ENCODE measurements at regions not wholly inside any gene's neighbourhood (a gene's known extent, or its start where the extent isn't known, plus 50 kb on each side); places are given as distances from the start of the nearest gene placed in this dataset.

DNA sequence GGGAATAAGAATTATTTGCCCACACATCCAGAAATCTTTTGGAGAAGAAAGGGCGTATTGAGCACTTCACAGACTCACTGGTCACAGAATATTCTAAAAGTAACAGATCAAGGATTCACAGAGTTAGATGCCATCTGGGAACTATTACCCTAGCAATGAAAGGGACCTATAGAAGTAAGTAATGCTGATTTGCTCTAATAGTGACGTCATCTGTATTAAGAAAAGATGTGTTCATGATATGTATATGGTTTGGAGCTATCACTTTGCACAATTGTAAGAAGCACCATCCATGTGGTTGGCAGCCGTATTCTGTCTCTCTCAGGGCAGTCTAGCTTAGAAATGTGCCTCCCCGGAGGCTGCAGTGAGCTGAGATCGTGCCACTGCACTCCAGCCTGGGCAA, 52.8 kb upstream of the SV2C start:
- DNase-seq, result no peak

DNA sequence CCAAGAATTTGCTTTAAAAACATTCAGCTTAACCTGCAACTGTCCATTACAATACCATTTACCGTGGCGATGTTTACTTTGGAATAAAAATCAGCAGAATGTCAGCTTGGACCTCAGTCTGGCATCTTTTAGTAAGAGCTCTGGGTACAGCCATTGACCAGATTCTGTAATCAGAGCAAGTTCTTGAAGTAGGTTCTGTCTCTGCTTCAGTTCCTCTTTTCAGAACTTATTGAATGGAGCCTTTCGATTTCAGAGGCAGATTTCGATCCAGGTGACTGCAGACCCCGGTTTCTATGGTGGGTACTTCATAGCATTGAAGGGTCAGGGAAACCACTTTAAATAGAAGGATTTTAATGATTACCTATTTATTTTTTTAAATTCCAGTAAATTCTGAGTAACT, 53.4 kb upstream of the SV2C start:
- no peak for DNase-seq

DNA sequence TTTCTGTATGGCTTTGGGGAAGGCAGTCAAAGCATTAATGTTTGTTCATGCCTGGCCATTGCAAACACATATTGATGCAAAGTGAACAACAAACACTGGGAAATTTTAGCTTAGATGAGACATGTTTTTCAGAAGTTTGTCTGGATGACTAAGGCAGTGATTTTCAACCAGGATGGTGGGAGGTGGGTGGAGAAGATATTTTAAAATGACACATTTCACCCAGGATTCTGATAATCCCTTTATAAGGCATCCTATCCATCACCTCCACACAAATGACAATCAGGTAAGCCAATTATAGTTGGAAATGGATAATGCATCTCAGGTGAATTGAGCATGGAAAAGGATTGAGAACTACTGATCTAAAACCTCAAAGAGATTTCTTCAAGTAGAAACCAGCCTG, 57.4 kb upstream of the SV2C start:
- no peak for DNase-seq

DNA sequence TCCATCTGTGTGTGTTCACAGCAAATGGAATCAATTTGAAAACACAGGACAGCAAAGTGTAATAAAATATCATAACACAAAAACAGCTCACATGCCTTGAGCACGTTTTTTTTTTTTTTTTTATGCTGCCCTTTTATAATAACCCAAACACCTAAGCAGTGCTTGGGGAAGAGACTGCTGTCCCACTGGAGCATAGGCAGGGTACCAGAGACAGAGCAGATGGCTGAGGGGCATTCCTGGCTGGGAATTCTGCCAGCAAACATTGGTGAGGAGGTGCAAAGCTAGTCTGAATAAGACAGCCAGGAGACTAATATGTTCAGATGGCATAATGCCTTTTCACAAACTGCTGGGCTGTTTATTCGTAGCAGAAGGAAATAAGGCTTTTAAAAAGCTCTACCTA, 58.1 kb upstream of the SV2C start:
- DNase-seq, result no peak

- no peak for DNase-seq
Measured at GRCh38 chr5:76022611-76023010, 60.6 kb upstream of the SV2C start.

GRCh38 chr5:76021936-76022584, 61.1 kb upstream of the SV2C start:
- DNase-seq, result no peak

DNA sequence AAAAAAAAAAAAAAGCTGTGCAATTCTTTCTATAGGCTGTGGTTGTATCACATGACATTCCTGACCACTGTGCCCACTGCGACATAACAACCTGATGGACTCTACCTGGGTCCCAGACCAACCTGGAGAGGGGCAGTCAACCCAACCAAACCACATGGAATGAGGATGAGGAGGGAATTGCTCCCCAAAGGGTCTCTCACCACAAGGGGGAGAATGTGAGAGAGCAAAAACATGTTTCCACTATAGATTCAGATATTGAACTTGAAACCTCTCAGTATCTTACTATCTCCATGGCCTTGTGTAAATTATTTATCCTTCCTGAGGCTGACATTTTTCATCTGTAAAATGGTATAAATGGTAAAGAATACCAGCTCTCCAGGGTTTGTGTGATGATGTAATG, 66.9 kb upstream of the SV2C start:
- no peak for DNase-seq

- DNase-seq, result no peak
Measured at GRCh38 chr5:76014005-76014404, 69.2 kb upstream of the SV2C start.

GRCh38 chr5:76007904-76008303, 75.3 kb upstream of the SV2C start:
- DNase-seq, result no peak

- DNase-seq, result no peak
Measured at GRCh38 chr5:76000582-76000981, 82.6 kb upstream of the SV2C start.

DNA sequence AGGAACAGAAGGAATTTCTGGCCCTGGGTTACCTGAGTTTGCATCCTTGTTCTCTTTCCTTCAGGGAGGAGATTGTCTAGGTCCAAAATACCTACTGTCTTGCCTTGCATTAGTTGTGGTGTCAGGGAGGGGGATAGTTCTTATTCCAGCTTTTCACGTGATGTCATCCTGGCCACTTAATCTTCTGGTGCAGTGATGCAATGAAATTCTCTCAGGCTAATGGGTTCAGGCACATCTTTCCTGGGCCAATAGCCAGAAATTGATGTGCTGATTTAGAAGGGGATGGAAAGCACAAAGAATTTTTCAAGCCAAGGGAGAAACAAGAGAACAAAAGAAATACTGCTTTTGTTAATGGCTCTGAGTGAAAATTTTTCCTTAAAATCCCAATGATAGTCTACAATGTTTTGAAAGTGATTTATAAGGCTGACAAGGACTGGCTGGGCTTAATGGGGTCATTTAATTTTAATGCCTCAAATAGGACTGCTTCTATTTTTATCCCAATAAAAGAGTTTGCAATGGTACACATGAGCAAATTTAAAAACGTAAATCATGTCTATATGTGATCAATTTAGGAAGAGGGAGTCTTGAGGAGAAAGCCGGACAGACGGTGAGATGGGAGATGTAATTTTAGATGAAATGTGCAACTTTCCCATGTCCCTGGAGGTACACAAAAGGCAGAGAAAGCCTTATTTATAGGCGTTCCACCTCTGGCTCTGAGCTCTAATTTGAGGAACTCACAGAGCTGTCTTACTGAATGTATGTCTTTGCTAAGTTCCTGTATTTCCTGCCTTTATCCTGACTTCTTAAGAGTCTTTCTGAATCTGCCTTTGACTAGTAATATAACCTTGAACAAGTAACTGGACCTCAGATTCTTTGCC, 89.3 kb upstream of the SV2C start:
- DNase-seq, result no peak

DNA sequence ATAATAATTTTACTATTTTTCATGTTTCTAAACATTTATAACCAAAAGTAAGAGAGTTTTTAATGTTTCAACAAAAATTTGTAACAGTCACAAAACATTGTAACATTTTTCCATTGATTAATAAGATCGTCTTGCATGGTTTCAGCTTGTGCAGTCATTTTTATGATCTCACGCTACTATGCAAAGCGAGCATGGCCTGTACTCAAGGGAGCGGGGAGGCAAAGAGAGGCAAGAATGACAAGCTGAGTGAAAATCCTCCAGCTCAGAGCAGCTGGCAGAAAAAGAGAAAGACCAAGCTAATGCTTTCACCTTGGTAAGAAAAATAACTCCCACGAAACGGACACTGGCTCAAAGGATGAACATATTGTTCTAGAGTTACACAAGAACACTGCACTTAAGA, 90.0 kb upstream of the SV2C start:
- DNase-seq, result no peak

GRCh38 chr5:75992753-75993152, 90.4 kb upstream of the SV2C start:
- DNase-seq, result no peak

DNA sequence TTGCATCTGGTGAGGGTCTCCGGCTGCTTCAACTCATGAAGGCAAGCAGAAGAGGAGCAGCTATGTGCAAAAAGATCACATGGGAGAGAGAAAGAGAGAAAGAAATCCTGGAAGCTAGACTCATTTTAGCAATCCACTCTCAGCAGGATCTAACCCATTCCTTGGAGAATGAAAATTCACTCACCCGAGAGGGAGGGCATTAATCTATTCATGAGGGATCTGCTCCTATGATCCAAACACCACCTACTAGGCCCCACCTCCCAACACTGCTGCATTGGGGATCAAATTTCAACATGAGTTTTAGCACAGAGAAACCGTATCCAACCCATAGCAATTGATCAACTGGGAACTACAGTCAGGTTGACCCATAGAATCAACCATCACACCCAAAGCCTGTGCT, 98.1 kb upstream of the SV2C start:
- no peak for DNase-seq

- no peak for DNase-seq
Measured at GRCh38 chr5:75975496-75975895, 107.7 kb upstream of the SV2C start.

- DNase-seq, result no peak
Measured at GRCh38 chr5:75965292-75965691, 117.9 kb upstream of the SV2C start.

GRCh38 chr5:75964008-75964407, 119.2 kb upstream of the SV2C start:
- no peak for DNase-seq

DNA sequence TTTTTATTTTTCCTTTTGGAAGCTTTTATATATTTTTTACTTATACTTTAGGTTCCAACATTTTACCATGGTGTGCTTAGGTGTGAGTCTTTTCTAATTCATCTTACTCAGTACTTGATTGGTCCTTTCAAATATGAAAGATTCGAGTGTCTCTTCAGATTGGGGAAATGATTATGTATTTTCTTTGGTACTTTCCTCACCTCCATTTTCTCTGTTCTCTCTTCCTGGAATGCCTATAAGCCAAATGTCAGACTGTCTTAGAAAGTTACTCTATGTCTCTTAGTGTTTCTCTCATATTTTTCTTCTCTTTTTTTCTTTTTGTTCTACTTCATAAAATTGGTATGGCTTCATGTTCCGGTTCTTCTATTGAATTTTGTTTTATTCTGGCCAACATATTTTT, 119.6 kb upstream of the SV2C start:
- no peak for DNase-seq

DNA sequence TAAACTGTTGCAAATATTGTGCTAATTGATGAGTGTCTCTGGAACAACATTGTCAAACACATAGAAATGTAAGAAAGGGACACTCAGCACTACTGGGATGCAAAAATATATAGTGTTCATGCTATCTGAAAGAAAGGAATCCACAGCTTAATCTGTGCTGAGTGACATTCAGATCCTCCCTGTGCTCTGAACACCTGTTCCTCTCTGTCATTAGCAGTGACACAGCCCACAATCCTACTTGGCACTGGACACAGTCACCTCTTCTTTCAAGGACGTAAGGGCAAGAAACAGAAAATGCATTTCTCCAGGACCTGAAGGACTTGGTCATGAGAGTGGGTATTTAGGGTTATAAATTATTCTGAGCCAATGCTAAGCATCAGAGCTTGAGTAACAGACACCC, 121.4 kb upstream of the SV2C start:
- DNase-seq, result no peak

- no peak for DNase-seq
Measured at GRCh38 chr5:75960129-75960528, 123.1 kb upstream of the SV2C start.

DNA sequence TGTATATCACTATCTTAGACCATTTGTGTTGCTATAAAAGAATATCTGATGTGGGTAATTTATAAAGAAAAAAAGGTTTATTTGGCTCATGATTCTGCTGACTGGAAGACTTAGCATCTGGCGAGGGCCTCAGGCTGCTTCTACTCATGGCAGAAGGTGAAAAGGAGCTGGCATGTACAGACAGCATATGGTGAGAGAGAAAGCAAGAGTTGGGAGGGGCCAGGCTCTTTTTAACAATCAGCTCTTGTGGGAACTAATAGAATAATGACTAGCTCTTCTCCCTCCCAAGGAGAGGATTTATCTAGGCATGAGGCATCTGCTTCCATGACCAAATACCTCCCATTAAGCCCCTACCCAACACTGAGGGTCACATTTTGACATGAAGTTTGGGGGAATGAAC, 130.2 kb upstream of the SV2C start:
- DNase-seq, result no peak

DNA sequence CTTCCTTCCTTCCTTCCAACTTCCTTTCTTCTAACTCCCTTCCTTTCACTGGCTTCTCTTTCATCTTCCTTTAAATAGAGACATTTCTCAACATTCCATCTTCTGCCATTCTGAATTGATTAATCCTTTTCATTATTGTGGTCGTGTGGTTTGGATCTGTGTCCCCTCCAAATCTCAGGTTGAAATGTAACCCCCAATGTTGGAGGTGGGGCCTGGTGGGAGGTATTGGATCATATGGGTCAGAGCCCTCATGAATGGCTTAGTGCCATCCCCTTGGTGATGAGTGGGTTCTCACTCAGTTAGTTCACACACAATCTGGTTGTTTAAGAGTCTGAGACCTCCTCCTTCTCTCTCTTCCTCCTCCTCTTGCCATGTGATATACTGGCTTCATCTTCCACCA, 130.9 kb upstream of the SV2C start:
- no peak for DNase-seq

- DNase-seq, result no peak
Measured at GRCh38 chr5:75951716-75952115, 131.5 kb upstream of the SV2C start.

DNA sequence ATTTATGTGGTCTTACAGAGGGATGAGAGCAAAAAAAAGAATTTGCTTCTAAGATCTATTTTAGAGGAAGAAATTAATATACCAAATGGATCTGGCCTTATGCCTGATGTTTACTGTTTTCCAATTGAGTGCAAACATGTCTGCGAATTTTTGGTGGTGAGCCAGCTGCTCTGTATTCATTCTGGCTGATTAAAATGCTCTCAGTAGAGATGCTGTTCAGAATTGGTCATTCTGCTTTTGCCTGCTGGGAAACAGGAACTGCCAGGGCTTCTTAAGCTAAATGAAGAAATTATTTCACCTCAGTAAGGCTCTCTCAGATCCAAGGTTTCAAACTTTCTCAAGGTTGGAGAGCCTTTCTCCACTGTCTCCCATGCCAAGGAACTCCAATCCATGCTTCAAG, 132.0 kb upstream of the SV2C start:
- DNase-seq, result no peak

- DNase-seq, result no peak
Measured at GRCh38 chr5:75948438-75948837, 134.7 kb upstream of the SV2C start.

Data from NCI-H2029 treated with DMSO at 0.1 percent for 48 hours (cell line).